GM20000 (cell line): ENCODE measurements at regions not wholly inside any gene's neighbourhood (a gene's known extent, or its start where the extent isn't known, plus 50 kb on each side); places are given as distances from the start of the nearest gene placed in this dataset.

Experiments used
- DNase-seq: peaks from one replicate; pipeline ENCODE4 v3.0.0; 2012; ENCODE audit warnings: low spot score
- TF ChIP-seq, protein P1 (sequence below): IDR thresholded peaks from 2 replicates; pipeline ENCODE4 v1.5.1; 2012; ENCODE audit warnings: mild to moderate bottlenecking, control low read depth; ENCODE audit errors: extremely low read depth, missing control alignments

DNA sequence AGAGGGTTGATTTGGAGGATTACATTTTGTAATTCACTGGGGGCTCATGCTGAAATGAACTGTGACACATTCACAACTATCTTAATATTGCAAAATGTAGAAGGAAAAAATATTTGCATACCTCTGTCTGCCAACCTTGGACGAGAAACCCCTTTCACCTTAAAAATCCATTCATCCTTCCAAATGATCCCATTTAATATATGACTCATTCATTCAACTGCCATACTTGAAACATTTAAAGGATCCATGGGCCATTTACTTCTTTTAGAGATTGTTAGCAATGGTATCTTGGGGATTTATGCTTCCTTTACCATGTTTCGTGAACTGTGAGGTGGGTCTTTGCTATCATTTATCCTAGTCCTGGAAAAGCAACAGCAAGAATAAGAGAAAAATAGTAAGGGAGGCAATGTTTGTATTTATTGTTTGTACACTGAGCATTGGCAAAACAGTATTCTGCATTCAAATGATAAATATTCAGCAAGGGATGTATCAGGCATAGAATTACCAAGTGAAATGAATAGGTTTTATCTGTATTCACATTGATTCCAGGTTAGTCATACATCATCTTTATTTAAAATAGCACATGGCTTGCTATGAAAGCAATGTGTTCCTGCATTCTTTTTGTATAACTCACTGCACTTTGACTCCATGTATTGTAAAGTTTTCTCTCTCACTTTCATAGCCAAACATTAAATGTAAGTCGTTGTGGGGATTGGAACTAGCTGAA, 378.1 kb downstream of the NSUN3 start:
- TF ChIP-seq, protein P1, sequence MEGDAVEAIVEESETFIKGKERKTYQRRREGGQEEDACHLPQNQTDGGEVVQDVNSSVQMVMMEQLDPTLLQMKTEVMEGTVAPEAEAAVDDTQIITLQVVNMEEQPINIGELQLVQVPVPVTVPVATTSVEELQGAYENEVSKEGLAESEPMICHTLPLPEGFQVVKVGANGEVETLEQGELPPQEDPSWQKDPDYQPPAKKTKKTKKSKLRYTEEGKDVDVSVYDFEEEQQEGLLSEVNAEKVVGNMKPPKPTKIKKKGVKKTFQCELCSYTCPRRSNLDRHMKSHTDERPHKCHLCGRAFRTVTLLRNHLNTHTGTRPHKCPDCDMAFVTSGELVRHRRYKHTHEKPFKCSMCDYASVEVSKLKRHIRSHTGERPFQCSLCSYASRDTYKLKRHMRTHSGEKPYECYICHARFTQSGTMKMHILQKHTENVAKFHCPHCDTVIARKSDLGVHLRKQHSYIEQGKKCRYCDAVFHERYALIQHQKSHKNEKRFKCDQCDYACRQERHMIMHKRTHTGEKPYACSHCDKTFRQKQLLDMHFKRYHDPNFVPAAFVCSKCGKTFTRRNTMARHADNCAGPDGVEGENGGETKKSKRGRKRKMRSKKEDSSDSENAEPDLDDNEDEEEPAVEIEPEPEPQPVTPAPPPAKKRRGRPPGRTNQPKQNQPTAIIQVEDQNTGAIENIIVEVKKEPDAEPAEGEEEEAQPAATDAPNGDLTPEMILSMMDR: no peak
- DNase-seq: no peak

DNA sequence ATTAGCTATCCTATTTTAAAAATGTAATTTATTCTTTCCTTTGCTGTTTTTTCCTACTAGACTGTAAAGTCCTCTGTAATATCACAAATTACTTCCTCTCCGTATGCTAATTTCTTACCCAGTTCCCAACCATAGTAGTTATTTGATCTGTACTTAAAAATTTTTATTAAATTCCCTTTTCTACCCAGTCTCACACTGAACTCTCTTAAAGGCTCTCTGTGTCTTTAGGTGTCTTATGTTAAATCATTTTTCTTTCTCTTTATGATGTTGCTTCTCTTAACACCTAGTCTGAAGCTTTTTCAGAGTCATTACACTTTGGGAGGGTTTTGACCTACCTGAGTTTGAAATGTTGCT, 378.6 kb downstream of the NSUN3 start:
- no peak for DNase-seq
- TF ChIP-seq, protein P1: no peak

DNA sequence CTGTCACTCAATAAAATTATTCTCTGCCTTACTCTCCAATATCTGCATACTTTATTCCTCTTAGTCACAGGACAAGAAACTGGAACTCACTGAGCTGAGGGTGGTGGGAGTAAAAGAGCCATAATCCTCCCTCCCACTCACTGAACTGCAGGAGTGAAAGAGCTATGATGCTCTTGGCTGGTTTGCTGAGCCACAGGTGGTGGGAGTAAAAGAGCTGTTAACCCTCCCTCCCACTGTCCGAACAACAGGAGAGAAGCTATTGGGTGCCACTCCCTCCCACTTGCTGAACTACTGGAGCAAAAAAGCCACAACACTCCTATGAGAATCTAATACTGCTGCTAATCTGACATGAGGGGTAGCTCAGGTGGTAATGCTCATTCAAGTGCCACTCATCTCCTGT, 391.0 kb downstream of the NSUN3 start:
- no peak for DNase-seq
- TF ChIP-seq, protein P1: no peak

DNA sequence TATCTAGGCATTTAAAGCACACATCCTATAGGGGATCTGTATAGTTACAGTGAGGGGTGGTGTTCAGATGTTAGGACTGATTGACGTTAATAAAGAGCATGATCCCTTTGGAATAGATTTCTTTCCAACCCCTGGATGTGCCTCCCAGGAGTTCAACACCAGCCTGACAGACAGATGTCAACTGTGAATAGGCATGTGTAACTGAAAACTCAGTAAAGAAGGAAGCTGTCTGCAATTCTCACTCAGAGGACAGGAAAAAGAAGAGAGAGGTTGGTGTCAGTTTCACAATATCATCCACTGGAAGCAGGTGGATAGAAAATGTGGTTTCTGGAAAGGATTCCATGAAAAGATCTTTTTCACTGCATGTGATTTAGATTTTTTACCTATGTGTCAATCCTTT, 396.3 kb downstream of the NSUN3 start:
- no peak for DNase-seq
- TF ChIP-seq, protein P1: no peak

DNA sequence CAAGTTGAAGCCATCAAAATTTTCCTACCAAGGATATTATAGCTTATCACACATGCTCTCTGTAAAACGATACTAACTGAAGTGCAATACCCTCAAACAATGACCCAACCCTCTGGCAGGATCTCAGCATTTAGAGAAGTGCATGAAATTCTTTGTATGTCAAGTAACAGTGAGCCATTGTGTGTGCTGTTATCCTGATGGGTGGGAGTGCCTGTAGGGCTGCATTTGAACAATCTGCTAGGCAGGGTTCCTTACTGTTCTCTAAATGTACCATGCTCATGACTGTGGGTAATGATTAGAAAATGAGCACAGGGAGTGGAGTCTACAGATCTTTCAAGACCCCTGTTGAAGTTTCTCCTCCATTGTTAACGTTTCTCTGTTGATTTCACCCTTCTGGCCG, 398.1 kb downstream of the NSUN3 start:
- TF ChIP-seq, protein P1: no peak
- DNase-seq: no peak

DNA sequence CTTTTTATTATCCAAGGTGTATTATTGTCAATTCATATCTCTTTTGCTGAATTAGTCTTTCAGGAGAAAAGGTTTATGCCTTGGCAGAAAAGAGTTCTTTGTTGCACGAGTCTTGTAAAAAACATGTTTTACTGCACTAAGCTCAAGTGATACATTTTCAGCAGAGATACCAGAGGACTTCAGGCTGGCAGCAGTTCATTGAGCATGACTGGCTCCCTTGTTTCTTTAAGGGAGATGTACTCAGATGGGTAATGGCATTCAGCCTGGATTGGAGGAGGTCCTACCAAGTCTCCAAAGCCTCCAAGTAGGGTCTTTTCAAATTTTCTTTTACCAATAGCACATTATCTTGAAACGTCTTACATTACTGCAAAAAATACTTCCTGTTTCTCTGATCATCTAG, 400.1 kb downstream of the NSUN3 start:
- TF ChIP-seq, protein P1: no peak
- no peak for DNase-seq

DNA sequence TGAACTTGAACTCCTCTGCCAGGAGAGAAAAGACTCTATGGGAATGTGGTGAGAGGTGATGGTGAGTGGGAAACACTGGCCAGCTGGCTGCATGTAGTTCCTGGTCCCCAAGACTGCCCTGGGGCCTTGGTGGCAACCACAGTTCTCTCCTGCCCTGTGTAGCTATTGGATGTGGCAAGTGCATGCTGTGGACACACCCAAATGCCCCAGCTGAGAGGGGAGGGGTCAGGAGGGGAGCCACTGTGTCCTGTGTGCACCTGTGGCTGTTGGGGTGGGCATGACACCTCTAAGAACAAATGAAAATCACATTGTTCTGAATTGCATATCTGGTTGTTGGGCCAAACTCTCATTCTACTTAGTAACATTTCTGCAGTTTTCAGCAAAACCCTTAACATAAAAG, 409.6 kb downstream of the NSUN3 start:
- TF ChIP-seq, protein P1: no peak
- DNase-seq: no peak
